OCI-LY7 (cell line): ENCODE measurements at regions not wholly inside any gene's neighbourhood (a gene's known extent, or its start where the extent isn't known, plus 50 kb on each side); places are given as distances from the start of the nearest gene placed in this dataset.

Experiments
- EZH2phosphoT487 ChIP-seq: fragments of 200-600 bp; sonication (generic); IDR thresholded peaks from 2 replicates; pipeline ENCODE4 v1.6.1; 2018; ENCODE audit warnings: low read depth, borderline replicate concordance, mild to moderate bottlenecking, mixed run types, antibody characterized with exemption, low read length, moderate library complexity, mixed read lengths
- TF ChIP-seq, protein P1 (sequence below): fragments of 200-600 bp; sonication (generic); conservative IDR thresholded peaks from 2 replicates; pipeline ENCODE4 v1.5.1; 2014; ENCODE audit warnings: mild to moderate bottlenecking, antibody characterized with exemption, low read length, moderate library complexity, mixed read lengths

DNA sequence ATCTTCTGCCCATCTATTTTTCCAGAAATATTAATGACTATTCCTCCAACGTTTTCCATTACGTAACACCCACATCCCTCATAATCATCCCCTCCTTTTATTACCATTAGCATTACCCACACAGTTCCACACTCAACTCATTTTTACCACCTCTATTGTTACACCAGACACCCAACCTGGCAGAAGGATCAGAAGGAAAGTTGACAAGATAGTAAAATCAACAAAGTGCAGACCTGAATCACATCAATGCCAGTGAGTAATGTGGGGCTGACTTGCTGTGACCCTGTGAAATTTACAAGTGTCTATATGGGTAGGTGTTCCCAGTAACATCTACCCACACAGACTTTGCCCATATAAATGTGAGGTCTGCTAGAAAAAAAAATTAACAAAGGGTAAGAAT is 568.2 kb downstream of the MAFB start:
- TF ChIP-seq, protein P1, sequence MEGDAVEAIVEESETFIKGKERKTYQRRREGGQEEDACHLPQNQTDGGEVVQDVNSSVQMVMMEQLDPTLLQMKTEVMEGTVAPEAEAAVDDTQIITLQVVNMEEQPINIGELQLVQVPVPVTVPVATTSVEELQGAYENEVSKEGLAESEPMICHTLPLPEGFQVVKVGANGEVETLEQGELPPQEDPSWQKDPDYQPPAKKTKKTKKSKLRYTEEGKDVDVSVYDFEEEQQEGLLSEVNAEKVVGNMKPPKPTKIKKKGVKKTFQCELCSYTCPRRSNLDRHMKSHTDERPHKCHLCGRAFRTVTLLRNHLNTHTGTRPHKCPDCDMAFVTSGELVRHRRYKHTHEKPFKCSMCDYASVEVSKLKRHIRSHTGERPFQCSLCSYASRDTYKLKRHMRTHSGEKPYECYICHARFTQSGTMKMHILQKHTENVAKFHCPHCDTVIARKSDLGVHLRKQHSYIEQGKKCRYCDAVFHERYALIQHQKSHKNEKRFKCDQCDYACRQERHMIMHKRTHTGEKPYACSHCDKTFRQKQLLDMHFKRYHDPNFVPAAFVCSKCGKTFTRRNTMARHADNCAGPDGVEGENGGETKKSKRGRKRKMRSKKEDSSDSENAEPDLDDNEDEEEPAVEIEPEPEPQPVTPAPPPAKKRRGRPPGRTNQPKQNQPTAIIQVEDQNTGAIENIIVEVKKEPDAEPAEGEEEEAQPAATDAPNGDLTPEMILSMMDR = no peak
- no peak for TF ChIP-seq EZH2phosphoT487
